ENCODE measurements at regions not wholly inside any gene's neighbourhood (a gene's known extent, or its start where the extent isn't known, plus 50 kb on each side); places are given as distances from the start of the nearest gene placed in this dataset.

DNA sequence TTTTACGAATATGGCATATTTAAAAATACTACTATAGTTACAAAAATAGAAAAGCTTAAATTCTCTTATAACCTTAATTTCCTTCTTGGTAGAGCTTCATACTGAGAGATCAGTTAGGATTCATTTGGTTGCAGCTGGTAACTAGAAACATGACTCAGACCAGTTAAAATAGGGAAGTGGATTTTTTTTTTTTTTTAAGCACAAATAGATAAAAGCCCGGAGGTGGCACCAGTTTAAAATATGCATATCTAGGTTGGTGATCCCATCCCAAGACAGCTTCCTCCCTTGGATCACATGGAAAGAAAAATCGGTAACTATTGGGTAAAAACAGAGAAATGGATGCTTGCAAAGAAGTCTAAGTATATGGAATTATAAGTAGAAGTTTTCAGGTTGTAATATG, 1634.3 kb downstream of the MAT2B start:
- no peak for DNase-seq

DNA sequence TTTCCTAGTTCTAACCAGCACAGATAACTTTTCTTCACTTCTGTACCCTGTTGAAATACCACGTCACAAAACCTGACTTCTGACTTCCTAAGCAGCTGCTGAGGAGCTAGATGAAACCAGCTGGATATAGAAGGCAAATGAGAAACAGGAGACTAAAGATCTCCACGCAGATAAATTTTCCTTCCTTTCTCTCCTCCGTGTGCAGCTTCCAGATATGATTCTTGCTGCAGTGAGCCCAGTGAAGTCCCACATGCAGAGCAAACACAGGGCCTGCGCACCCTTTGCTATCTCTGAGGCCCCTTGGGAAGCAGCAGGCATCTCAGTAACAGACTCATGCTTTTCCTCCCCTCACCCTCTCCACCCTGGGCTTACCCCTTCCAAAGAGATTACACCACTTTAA, 1638.3 kb downstream of the MAT2B start:
- DNase-seq, result no peak

DNA sequence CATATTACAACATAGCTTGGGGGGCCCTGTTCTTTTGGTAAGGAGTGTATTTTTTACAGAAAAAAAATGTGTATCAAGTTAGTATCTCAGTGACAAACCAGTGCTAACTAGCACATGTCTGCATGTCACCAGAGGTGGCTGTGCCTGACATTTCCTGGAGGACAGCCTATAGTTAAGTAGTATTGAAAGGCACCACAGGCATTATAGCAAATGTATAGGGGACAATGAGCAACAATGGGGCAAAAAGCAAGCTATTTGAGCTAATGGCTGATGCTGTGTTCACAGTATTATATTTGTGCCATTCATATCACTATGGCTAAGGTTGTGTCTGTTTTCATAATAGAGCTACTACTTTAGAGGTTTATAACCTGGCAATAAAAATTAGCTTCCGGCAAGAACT, 1644.0 kb downstream of the MAT2B start:
- no peak for DNase-seq

DNA sequence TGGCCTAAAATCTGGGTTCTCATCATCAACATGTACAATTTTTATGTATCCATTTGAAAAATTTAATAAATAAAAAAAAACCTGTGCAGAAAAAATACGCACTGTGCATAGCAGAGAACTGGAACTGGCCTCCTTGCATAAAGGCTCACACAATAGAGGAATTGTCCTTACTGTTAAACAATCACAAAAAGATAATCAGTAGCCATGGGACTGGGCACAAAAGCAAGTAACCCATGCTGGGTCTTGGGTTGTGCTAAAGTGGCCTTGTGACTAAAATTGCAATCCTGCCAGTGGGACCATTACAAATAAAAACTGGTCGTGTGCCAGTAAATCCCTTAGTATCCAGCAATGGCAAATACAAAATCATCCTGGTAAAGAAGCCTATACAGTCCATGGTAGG, 1646.6 kb downstream of the MAT2B start:
- no peak for DNase-seq

DNA sequence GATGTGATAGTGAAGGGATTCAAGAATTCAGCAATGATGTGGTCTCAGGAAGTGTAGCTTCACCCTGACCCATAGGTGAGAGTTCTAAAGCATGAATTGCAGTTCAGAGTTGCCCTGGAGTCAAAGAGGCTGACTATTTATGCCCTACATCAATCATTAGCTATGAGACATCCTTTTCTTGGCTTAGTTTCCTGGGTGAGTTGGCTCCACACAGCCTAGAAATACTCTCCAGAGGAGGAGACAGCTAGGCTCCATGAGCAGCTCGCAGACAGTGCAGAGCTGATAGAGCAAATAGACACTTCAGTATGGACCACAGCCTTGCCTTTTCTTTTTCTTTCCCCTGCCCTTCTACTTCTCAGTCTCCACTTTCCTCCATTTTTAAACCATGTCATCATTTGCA, 1651.8 kb downstream of the MAT2B start:
- DNase-seq, result peak; percentile 9 to 33

DNA sequence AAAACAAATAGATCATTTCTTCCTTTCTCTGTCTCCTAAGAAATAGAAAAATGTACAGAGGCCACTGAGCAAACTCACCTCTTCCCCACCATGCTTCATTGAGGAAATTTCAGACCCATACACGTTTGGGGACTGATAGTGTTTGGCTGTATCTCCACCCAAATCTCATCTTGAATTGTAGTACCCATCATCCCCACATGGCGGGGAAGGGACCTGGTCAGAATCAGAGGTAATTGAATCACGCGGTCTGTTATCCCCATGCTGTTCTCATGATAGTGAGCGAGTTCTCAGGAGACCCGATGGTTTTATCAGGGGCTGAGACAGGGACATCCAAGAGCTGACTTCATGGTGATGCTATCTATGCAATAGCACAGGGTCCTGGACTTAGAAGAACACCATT, 1655.8 kb downstream of the MAT2B start:
- DNase-seq, result peak in 1 of 2 experiments; percentile 5

DNA sequence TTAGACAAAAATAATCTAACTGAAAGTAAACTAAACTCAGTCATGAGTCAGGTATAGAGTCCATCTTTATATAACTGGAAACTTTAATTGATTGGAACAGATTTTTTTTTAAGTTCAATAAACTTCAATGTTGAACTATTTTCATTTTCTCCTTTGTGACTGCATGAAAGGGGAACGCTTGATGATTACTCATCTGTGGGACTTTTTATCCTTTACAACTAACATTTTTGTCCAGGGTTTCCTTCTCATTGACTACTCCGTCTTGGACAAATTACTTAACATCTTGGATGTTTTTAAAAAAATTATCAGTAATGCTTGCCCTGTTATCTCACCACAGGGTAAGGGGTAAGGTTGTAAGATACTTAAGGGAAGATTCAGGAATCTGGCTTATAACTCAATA, 1658.4 kb downstream of the MAT2B start:
- DNase-seq, result no peak

DNA sequence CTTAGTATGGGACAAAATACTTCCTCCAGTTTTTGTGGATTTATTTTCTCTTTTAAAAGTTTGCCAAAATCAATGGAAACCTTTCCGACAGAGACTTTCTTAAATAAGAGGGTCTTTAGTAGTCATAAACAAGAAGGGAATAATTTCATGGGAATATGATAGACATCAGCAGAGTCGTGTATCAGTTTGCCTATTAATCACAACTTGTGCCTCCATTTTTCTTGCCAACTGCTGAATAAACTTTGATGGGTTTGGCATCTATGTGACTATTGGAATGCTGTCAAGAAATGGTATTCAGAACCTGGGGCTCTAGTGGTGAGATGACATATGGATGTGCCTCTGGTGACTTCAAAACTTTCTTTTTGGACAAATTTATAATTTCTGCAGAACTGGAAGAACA, 1668.2 kb downstream of the MAT2B start:
- DNase-seq, result peak in 1 of 2 experiments; percentile 27

DNA sequence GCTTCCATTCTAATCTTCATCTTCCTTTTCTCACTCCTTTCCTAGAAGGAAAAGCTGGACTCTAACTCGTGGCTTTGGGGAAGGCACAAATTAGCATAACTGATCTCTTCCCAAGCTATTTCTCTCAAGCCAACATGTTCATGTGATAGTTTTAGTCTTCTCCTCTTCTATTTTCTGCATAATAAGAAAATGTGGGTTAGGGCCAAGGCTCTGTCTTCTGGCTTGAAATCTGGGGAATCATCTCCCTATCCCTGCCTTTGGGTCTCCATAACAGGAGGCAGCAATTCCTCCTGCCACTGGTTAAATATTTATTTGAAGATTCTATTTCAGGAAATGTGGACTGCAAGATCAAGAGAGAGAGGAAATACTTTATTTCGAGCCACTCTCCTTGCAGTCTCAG, 1669.6 kb downstream of the MAT2B start:
- DNase-seq, result no peak

DNA sequence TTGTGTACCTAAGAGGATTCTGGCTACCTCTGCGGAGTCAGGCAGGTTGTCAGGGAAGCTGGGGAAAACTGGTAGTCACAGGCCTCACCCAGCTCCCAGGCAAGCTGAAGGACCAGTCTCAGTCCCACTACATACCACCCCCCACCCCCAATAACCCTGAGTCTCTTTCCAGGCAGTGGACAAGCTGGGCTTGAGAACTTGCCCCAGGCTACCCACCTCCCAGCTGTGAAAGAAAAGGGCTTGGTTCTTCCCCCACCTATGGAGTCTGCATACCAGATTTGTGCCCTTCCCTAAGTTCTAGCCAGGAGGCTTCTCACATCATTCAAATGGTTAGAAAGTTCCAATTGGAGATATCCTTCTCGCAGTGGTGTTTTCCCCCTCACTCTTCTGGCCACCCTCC, 1678.8 kb downstream of the MAT2B start:
- no peak for DNase-seq

DNA sequence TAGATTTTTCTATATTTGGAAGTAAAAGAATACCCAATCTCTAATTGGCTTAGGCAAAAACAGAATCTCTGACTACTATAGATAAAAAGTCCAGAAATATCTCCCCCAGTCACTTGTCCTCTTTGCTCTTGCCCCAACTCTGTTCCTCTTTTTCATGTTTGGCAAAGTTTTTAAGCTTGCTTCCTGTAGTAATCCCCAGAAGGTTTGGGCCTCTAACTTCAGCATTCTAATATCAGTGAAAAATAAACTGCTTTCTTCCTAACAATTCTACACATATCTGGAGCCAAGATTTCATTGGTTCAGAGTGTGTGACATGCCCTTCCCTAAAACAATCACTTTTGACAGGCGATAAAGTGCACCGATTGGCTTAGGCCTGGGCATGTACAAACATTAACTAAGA, 1680.3 kb downstream of the MAT2B start:
- DNase-seq, result no peak

DNA sequence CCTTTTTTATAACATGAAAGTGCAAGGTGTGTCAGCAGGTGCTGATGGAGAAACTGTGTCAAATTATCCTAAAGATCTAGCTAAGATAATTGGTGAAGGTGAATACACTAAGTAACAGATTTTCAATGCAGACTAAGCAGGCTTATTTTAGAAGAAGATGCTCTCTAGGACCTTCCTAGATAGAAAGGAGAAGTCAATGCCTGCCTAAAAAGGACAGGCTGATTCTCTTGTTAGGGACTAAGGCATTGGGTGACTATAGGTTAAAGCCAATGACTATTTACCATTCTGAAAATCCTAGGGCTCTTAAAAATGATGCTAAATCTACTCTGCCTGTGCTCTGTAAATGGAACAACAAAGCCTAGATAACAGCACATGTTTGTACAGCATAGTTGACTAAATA, 1682.4 kb downstream of the MAT2B start:
- no peak for DNase-seq

DNA sequence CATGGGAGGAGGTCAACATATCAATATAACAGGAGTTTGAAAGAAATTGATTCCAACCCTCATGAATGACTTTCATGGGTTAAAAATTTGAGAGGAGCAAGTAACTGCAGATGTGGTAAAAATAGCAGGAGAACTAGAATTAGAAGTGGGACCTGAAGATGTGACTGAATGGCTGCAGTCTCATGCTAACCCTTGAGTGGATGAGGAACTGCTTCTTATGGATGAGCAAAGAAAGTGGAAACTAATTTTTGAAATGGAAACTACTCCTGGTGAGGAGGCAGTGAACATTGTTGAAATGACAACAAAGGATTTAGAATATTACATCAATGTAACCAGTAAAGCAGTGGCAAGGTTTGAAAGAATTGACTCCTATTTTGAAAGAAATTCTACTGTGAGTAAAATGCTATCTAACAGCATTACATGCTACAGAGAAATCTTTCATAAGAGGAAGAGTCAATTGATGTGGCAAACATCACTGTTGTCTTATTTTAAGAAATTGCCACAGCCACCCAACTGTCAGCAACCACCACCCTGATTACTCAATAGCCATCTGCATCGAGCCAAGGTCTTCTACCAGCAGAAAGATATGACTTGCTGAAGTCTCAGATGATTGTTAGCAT, 1683.2 kb downstream of the MAT2B start:
- no peak for DNase-seq

DNA sequence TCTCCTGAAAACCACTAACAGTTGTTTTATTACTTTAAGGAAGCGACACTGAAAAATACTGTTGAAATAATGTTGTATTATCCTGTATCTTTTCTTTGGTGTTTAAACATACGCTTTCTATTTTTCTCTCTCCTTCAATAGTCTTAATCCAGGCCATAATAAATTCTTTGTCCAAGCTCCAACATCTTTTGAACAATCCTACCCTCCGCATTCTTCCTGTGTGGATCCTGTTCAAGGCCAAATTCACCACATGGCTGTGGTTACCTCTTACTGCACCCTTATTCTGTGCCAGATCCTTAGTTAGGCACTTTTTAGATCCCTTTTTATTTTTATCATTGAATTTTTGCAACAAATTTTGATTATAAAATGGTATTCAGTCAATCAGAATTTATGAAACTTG, 1691.5 kb downstream of the MAT2B start:
- no peak for DNase-seq

DNA sequence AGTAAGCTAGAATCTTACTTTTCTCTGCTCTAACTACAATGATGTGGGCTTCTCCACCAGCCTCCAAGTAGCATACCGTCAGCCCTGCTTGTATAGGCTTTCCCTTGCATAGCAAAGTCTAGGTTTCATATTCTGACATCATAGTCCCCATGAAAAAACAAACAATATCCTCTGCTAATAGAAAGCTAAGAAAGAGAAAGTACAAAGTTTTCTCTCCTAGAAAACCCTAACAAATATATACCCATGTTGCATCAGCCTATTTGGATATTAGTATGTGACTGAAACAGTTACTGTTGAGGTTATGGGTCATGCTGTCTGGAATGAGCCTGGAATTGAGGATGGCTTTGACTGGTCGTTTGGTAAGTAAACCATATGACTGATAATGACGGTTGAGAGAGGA, 1696.0 kb downstream of the MAT2B start:
- DNase-seq, result no peak

DNA sequence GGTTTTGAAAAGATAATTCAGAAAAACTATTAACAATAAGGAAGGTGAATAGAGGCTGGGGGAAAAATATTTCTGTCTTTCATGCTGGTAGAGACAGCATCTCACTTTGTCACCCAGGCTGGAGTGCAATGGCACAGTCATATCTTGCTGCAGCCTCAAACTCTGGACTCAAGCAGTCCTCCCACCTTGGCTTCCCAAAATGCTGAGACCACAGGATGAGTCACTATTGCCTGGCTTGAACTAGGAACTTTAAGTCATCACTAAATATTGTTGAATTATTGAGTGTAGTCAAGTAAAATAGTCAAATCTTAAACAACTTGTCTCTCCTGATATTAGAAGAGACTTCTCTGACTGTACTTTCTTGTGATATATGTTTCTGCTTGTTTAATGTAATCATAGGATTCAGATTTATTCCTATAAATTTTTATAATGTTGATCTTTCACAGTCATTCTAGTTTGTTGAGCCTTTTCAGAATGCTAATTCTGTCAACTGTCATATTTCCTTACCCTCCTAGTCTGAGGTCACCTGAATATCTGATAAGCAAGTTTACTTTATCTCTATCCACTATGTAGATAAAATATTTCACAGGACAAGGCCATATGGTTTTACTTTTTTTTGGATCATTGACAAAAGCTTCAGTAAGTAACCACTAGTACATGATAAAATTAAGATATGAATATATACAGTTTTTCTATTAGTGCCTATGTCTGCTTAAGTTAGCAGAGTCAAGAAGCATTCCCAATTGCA, 1696.5 kb downstream of the MAT2B start:
- no peak for DNase-seq

DNA sequence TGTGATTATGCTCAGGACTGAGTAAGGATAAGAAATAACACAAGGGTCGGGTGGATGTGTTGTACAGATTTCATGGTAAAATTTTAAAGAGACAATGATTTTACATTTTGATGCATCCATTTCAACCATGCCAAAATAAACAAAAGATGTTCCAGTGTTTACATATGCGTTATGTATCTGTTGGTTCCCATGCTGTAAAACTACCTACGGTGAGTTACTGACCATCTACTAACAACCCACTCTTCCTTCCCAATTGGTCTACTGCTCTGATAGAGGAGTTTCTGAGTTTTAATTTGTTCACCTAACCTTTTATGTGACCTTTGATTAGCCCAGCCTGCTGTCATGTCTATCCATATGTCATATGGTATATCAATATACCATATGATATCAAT, 1697.1 kb downstream of the MAT2B start:
- DNase-seq, result no peak

DNA sequence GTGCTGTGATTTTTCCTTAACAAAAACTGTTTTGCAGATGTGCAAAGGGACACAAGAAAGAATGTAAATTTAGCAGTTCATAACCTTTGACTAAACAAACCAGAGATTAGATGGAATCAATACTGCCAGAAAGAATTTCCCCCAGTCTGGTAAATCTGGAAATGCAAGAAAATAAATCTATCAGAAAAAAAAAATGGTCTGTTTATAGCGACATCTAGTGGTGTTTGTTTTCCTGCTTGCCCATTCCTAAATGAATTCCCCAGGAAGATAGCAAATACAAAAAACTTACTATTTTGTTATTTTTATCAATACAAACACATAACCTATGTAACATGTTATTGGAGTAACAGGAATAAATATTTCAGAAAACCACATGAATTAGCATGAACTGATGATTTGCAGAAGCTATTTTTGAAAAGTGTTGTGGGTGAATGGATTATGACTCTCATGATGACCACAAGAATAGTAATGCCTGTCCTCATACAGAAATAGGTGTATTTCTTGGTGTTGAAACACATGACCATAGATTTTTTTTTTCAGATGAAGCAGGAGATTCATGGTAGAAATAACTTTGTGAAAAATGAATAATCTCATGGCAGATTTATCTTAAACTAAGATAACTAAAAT, 1703.8 kb downstream of the MAT2B start:
- DNase-seq, result peak in 1 of 2 experiments; percentile 64

DNA sequence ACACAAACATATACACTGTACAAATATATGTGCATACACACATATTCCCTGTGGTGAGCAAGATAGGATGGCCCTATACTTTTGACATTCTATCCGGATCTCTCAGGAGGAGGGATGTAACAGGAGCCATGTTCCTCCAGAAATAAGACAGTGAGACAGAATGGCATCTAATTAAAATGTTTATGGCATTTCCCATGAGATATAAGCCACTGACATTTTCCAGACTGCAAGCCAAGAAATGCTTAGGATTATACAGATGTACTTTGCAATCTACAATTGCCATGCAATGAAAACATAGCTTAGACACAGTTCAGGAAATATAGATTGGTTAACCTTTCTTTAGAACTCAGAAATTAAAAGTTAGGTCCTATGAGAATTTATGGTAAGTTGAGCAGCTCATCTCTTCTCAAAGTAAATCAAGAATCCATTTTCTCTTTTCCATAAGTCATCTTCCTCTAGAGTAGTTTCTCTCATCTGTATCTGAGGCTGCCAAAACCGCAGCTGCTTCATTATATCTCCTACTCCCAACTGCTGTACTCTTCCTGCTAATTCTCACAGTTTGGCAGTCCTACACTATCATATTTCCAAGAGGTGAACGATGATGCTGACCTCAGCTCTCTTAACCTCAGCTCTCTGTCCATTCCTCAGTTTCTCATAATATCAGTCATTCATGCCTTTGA, 1719.1 kb downstream of the MAT2B start:
- DNase-seq, result no peak

DNA sequence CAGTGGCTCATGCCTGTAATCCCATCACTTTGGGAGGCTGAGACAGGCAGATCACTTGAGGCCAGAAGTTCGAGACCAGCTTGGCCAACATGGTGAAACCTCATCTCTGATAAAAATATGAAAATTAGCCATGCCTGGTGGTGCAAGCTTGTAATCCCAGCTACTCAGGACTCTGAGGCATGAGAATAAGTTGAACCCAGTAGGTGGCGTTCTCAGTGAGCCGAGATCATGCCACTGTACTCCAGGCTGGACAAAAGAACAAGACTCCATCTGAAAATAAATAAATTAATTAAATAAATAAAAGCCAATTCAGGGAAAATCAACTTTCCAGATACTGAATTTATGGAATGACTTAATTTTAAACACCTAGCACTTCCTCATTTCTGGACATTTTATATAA, 1722.1 kb downstream of the MAT2B start:
- peak in 1 of 2 experiments; percentile 5 for DNase-seq

DNA sequence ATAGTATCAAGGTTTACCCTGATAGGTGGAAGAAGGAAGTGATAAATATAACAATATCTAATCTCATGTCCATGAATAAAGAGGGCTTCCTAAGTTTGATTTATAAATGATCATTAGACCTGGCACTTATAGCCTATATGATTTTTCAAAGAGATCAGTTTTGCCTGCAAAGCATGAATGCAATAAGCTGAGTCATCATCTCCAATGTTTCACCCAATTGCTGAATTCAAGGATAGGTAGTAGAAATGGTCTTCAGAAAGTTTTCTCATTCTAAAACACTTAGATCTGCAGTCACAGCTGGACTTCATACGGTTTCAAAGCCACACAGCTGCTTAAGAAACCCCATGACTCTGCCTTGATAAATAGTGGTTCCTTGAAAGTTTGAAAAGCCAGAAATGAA, 1722.8 kb downstream of the MAT2B start:
- DNase-seq, result no peak

DNA sequence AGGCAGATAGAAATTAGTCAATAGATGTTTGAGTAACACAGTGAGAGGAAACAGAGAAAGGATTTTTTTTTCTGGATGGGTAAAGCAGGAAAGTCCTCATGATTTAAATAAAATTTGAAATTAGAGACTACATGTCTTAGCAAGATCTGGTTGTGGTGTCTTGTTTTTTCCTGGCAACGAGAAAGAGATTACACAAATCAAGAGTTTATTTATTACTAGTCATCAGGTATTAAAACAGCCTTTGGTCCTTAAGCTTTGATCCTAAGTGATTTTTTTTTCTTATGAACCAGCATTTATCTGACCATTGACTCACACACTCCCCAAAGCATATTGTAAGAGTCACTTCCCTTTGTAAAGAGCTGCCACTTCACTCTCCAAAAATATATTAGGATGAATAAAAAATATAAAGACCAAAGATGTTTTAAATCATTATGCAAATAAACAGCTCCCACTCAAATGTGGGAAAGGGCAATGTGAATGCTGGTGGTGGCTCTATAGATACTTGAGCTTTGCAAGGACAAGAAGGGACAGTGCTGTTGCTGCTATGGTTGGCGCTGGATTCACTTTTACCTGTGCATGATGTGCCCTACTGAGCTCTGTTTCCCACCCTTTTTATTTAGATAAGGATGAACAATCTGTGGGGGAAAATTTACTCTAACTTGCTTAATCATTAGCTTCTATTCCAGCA, 1726.5 kb downstream of the MAT2B start:
- DNase-seq, result no peak

DNA sequence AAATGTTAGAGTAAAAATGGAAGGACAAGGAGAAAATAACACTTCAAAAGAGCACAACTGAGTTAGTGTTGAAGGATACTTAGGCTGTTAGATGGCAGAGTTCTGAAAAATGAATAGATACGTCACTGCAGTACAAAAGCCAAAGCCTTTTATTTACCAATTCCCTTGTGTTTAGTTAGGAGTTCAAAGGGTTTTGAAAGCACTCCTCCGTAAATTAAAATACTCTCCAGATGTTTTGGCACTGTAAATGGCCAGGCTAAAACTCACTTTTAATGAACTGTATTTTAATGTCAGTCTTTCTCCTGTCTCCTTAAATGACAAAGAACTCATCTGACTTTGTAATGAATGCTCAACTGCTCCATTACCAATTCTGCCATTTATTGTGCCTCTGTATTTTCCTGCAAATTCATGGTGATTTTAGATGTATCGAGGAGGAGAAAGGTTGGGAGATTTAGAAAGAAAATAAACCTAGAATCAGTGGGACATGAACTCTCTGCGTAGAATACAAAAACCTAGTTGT, 1727.2 kb downstream of the MAT2B start:
- no peak for DNase-seq
